Neural cell (in vitro differentiated cells): ENCODE measurements at regions not wholly inside any gene's neighbourhood (a gene's known extent, or its start where the extent isn't known, plus 50 kb on each side); places are given as distances from the start of the nearest gene placed in this dataset.

ENCODE experiments used
- EP300 ChIP-seq: fragments of 450-650 bp; conservative IDR thresholded peaks from 2 replicates; pipeline ENCODE4 v1.6.1; 2014; ENCODE audit warnings: antibody characterized with exemption, mild to moderate bottlenecking, moderate library complexity; ENCODE audit not compliant: poor library complexity, severe bottlenecking
- EZH2 ChIP-seq: fragments of 200-600, 300-800 bp; shearing (Covaris generic), sonication (generic); IDR thresholded peaks from 2 replicates; pipeline ENCODE4 v1.6.1; 2014; ENCODE audit warnings: antibody characterized with exemption, low read length, borderline replicate concordance, mild to moderate bottlenecking; ENCODE audit not compliant: insufficient read depth, poor library complexity, severe bottlenecking
- POLR2AphosphoS5 ChIP-seq: IDR thresholded peaks from 2 replicates; pipeline ENCODE4 v1.6.1; 2012
- TAF1 ChIP-seq: IDR thresholded peaks from 2 replicates; pipeline ENCODE4 v1.6.1; 2012; ENCODE audit warnings: low read depth
- TF ChIP-seq, protein P1 (sequence below): fragments of 450-650 bp; IDR thresholded peaks from 2 replicates; pipeline ENCODE4 v1.5.1; 2014; ENCODE audit warnings: antibody characterized with exemption, mild to moderate bottlenecking, moderate library complexity; ENCODE audit not compliant: poor library complexity, severe bottlenecking

DNA sequence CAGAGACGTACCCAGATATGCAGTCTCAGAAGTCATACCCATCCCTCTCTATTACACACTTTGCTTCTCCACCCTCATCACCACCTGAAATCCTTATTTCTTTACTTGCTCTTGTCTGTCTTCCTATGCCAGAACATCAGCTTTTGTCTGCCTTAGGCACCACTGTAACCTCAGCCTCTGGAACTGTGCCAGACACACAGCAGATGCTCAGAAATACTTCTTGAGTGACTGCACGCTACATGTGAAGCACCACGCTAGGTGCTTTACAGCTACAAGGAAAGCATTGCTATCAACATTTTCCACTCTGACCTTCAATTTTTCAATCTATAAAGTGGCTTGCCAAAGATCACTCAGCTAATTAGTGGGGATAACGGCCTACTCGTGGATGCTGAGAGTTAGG, 226.8 kb downstream of the CHD9NB start:
- TF ChIP-seq, protein P1, sequence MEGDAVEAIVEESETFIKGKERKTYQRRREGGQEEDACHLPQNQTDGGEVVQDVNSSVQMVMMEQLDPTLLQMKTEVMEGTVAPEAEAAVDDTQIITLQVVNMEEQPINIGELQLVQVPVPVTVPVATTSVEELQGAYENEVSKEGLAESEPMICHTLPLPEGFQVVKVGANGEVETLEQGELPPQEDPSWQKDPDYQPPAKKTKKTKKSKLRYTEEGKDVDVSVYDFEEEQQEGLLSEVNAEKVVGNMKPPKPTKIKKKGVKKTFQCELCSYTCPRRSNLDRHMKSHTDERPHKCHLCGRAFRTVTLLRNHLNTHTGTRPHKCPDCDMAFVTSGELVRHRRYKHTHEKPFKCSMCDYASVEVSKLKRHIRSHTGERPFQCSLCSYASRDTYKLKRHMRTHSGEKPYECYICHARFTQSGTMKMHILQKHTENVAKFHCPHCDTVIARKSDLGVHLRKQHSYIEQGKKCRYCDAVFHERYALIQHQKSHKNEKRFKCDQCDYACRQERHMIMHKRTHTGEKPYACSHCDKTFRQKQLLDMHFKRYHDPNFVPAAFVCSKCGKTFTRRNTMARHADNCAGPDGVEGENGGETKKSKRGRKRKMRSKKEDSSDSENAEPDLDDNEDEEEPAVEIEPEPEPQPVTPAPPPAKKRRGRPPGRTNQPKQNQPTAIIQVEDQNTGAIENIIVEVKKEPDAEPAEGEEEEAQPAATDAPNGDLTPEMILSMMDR: no peak
- TF ChIP-seq POLR2AphosphoS5: no peak
- TF ChIP-seq EZH2: no peak
- no peak for TF ChIP-seq EP300
- no peak for TF ChIP-seq TAF1
